ENCODE measurements at regions not wholly inside any gene's neighbourhood (a gene's known extent, or its start where the extent isn't known, plus 50 kb on each side); places are given as distances from the start of the nearest gene placed in this dataset.

DNA sequence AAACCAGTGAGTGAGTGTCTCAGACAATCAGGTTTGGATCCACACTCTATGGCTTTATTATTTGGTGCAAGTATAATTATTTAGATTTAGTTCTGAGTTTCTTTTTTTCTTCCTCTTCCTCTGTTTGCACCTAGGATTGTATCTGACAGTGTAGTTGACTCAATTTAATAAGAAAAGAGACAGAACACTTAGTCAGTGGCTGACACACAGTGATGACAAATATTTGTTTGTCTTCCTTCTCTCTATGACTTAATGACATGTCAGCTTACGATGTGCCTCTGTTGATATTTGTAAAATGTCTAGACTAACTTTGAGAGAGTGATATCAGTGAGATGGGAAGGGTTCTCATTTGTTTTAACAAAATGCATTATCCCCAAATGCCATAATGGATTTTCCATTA lies 129.5 kb upstream of the SLC10A2 start:
- Histone ChIP-seq H3K4me1 (replicated peaks in 1 of 4; ENCODE audit: control insufficient read depth in 3 of 4, insufficient read depth in 4 of 4, low read length in 3 of 4) (no peaks in the 10 kb centered on the region), H3K27me3 (replicated peaks in 1 of 4; ENCODE audit: control insufficient read depth in 3 of 4, extremely low read depth in 1 of 4, insufficient read depth in 3 of 4, low read length in 3 of 4) (no peaks in the 10 kb centered on the region), H3K27ac (ENCODE audit: low read depth, low read length) (no peak overlapping the region), H2BK5ac (ENCODE audit: low read depth, low read length) (no peak overlapping the region), H2BK20ac (ENCODE audit: low read length) (no peak overlapping the region), H3K18ac (ENCODE audit: extremely low read depth, low read length) (no peak overlapping the region), H3K56ac (replicated peaks; ENCODE audit: insufficient read length, low read depth, low read length) (no peak overlapping the region), H3K4me3 (ENCODE audit: extremely low read depth in 1 of 4, insufficient read depth in 2 of 4, low read depth in 3 of 4, low read length in 4 of 4) (no peak overlapping the region), H3K79me1 (ENCODE audit: low read depth, low read length) (no peaks in the 10 kb centered on the region), H3K14ac (ENCODE audit: insufficient read length) (no peak overlapping the region), H4K8ac (ENCODE audit: extremely low read depth, insufficient read depth, low read length) (no peak overlapping the region), H2BK120ac (replicated peaks; ENCODE audit: low read depth, low read length) (no peak overlapping the region), H4K5ac (ENCODE audit: insufficient read length, low read depth, low read length) (no peak overlapping the region), H2BK15ac (ENCODE audit: low read length) (no peak overlapping the region), H2BK12ac (ENCODE audit: low read depth, low read length) (no peak overlapping the region), H3K79me2 (ENCODE audit: control insufficient read depth in 1 of 2, insufficient read depth in 2 of 2, low read length in 2 of 2) (no peaks in the 10 kb centered on the region), H3K23ac (ENCODE audit: insufficient read length) (no peak overlapping the region), H3K23me2 (ENCODE audit: low read depth, low read length) (no peaks in the 10 kb centered on the region), H2AK5ac (ENCODE audit: low read depth, low read length) (no peak overlapping the region), H3K4me2 (ENCODE audit: insufficient read depth in 1 of 2, low read depth in 2 of 2, low read length in 2 of 2) (no peak overlapping the region), H3K9me3 (ENCODE audit: insufficient read depth in 2 of 2, low read depth in 1 of 2, low read length in 1 of 2) (no peaks in the 10 kb centered on the region), H4K20me1 (replicated peaks in 1 of 2; ENCODE audit: control insufficient read depth in 1 of 2, insufficient read depth in 2 of 2, low read length in 2 of 2) (no peaks in the 10 kb centered on the region), H3K9ac (replicated peaks in 1 of 4; ENCODE audit: extremely low read depth in 1 of 4, low read depth in 3 of 4, low read length in 3 of 4) (no peak overlapping the region), H4K91ac (replicated peaks; ENCODE audit: insufficient read length, low read length) (no peak overlapping the region), H3K36me3 (ENCODE audit: control insufficient read depth in 2 of 4, insufficient read depth in 4 of 4, low read length in 3 of 4) (no peaks in the 10 kb centered on the region), H2AFZ (ENCODE audit: low read length) (no peak overlapping the region), H3K4ac (replicated peaks; ENCODE audit: insufficient read length, low read depth, low read length) (no peak overlapping the region)
- ChIA-PET CTCF (ENCODE audit: partially characterized antibody) (interaction anchor here (0.8 to 1.5 kb wide), 2 partner anchors 19 to 103 kb away, joined by 3 to 5 read pairs; no protein-coding TSS in a partner anchor), POLR2A (ENCODE audit: partially characterized antibody) (no interaction called here)
- no peak for FAIRE-seq
- DNase-seq (ENCODE audit: low read depth in 1 of 2, low spot score in 2 of 2): no peak
- 88% methylated on average over 1 of the region's 1 CpG; no CpG with 5 or more reads in 1 of the 2 experiments for WGBS, 2 experiments (ENCODE audit: extremely low coverage in 1 of 2, insufficient coverage in 1 of 2, insufficient read length in 1 of 2, insufficient replicate concordance in 2 of 2, low coverage in 1 of 2, low lambda C conversion rate in 2 of 2, missing lambda C conversion rate in 1 of 2)
- TF ChIP-seq HDAC2 (IDR thresholded peaks at IDR 0.05; ENCODE audit: borderline replicate concordance in 1 of 2, low read depth in 2 of 2, low read length in 2 of 2): no peak
